IMR-90 (cell line): ENCODE measurements at regions not wholly inside any gene's neighbourhood (a gene's known extent, or its start where the extent isn't known, plus 50 kb on each side); places are given as distances from the start of the nearest gene placed in this dataset.

Experiments used
- ATAC-seq: fragments of 200-7000 bp; cut with Tn5 transposase; 2 replicates; pipeline ENCODE4 v1.9.1; 2020; ENCODE audit warnings: low read depth, mild to moderate bottlenecking, moderate library complexity
- BruUV-seq: library from RNA; stranded (reverse); fragments of 400-500 nt; replicated peaks from 2 replicates; lab custom pipeline; 2021; lab: Mats Ljungman, UMichigan
- CTCF ChIA-PET: fragments of 300-600 bp; formaldehyde crosslinking; extraction: SDS; loops from one replicate; lab custom pipeline; 2021; ENCODE audit warnings: antibody characterized with exemption; lab: Yijun Ruan, JAX
- POLR2A ChIA-PET: fragments of 300-600 bp; sonication (Branson Sonifier 250); formaldehyde crosslinking; loops from one replicate; lab custom pipeline; 2022; ENCODE audit warnings: antibody characterized with exemption; ENCODE audit not compliant: unreplicated experiment; lab: Charles Lee
- DNase-seq: peaks from one replicate; pipeline ENCODE4 v3.0.0; 2013
- H2AFZ ChIP-seq: replicated peaks from 2 replicates; pipeline ENCODE3; 2013; ENCODE audit warnings: low read length, mild to moderate bottlenecking; ENCODE audit not compliant: poor library complexity
- H2AK5ac ChIP-seq: 2 replicates; pipeline ENCODE4 v1.6.1; 2013; ENCODE audit warnings: low read depth, low read length, inconsistent platforms
- H2AK9ac ChIP-seq: replicated peaks from 2 replicates; pipeline ENCODE3; 2013; ENCODE audit warnings: mild to moderate bottlenecking, low read depth, low read length, moderate library complexity; ENCODE audit not compliant: poor library complexity
- H2BK120ac ChIP-seq: 2 replicates; pipeline ENCODE4 v1.6.1; 2013; ENCODE audit warnings: low read depth, low read length, inconsistent platforms
- H2BK15ac ChIP-seq: 3 replicates; pipeline ENCODE4 v1.6.1; 2013; ENCODE audit warnings: low read depth, low read length, inconsistent platforms
- H2BK20ac ChIP-seq: 2 replicates; pipeline ENCODE4 v1.6.1; 2013; ENCODE audit warnings: low read depth, mild to moderate bottlenecking, inconsistent platforms, low read length, moderate library complexity
- H2BK5ac ChIP-seq: 2 replicates; pipeline ENCODE4 v1.6.1; 2013; ENCODE audit warnings: mild to moderate bottlenecking, low read depth, low read length, inconsistent platforms; ENCODE audit not compliant: poor library complexity, severe bottlenecking
- H3K14ac ChIP-seq: replicated peaks from 2 replicates; pipeline ENCODE4 v1.6.1; 2013; ENCODE audit warnings: low read depth, low read length, inconsistent platforms
- H3K18ac ChIP-seq: 2 replicates; pipeline ENCODE4 v1.6.1; 2013; ENCODE audit warnings: low read depth, low read length, control low read depth
- H3K23ac ChIP-seq: 2 replicates; pipeline ENCODE4 v1.6.1; 2013; ENCODE audit warnings: low read depth, low read length, inconsistent platforms
- H3K27ac ChIP-seq: 2 replicates; pipeline ENCODE4 v1.5.1; 2013; ENCODE audit warnings: mild to moderate bottlenecking, control low read depth, low read length; ENCODE audit not compliant: insufficient read depth
- H3K27me3 ChIP-seq: 2 replicates; pipeline ENCODE4 v1.6.1; 2013; ENCODE audit warnings: low read length; ENCODE audit not compliant: control insufficient read depth, insufficient read depth
- H3K36me3 ChIP-seq: 2 replicates; pipeline ENCODE4 v1.6.1; 2013; ENCODE audit warnings: low read length, mixed read lengths; ENCODE audit not compliant: control insufficient read depth, insufficient read depth
- H3K4ac ChIP-seq: 2 replicates; pipeline ENCODE4 v1.6.1; 2013; ENCODE audit warnings: low read depth, low read length, inconsistent platforms
- H3K4me1 ChIP-seq: 2 replicates; pipeline ENCODE4 v1.6.1; 2013; ENCODE audit warnings: low read length, mixed read lengths; ENCODE audit not compliant: control insufficient read depth, insufficient read depth
- H3K4me2 ChIP-seq: 2 replicates; pipeline ENCODE4 v1.6.1; 2013; ENCODE audit warnings: low read depth, mild to moderate bottlenecking, control low read depth, low read length, moderate library complexity
- H3K4me3 ChIP-seq: 2 replicates; pipeline ENCODE4 v1.5.1; 2013; ENCODE audit warnings: low read depth, mild to moderate bottlenecking, control low read depth, low read length, moderate library complexity; ENCODE audit not compliant: insufficient read depth
- H3K56ac ChIP-seq: 2 replicates; pipeline ENCODE4 v1.6.1; 2013; ENCODE audit warnings: low read length, inconsistent platforms; ENCODE audit not compliant: insufficient read depth; ENCODE audit errors: extremely low read depth
- H3K79me1 ChIP-seq, 2 experiments: 2 replicates each; pipeline ENCODE4 v1.6.1; 2013; ENCODE audit warnings: low read length in 2 of 2, inconsistent platforms in 1 of 2, low read depth in 1 of 2
- H3K9ac ChIP-seq: 2 replicates; pipeline ENCODE4 v1.6.1; 2013; ENCODE audit warnings: low read depth, low read length, control low read depth
- H3K9me1 ChIP-seq: 2 replicates; pipeline ENCODE4 v1.6.1; 2013; ENCODE audit warnings: low read length, inconsistent platforms; ENCODE audit not compliant: insufficient read depth
- H3K9me3 ChIP-seq: 2 replicates; pipeline ENCODE4 v1.6.1; 2013; ENCODE audit warnings: low read length; ENCODE audit not compliant: control insufficient read depth, insufficient read depth
- H4K20me1 ChIP-seq: 2 replicates; pipeline ENCODE4 v1.6.1; 2013; ENCODE audit warnings: low read length, inconsistent platforms; ENCODE audit not compliant: insufficient read depth
- H4K5ac ChIP-seq: 2 replicates; pipeline ENCODE4 v1.6.1; 2013; ENCODE audit warnings: mild to moderate bottlenecking, low read depth, low read length, control low read depth
- H4K8ac ChIP-seq, 2 experiments: 2 replicates each; pipeline ENCODE4 v1.6.1; 2013; ENCODE audit warnings: low read depth in 2 of 2, low read length in 2 of 2, control low read depth in 1 of 2, inconsistent platforms in 1 of 2
- H4K91ac ChIP-seq: 2 replicates; pipeline ENCODE4 v1.6.1; 2013; ENCODE audit warnings: low read depth, low read length, inconsistent platforms; ENCODE audit not compliant: insufficient read depth
- BHLHE40 ChIP-seq: fragments of 150-350 bp; IDR thresholded peaks from 2 replicates; pipeline ENCODE4 v1.6.1; 2016; ENCODE audit warnings: mild to moderate bottlenecking, low read depth, low read length
- CEBPB ChIP-seq: IDR thresholded peaks from 2 replicates; pipeline ENCODE4 v1.6.1; 2012; ENCODE audit warnings: low read depth, low read length, improper control_type of control experiment
- CHD1 ChIP-seq: IDR thresholded peaks from 2 replicates; pipeline ENCODE4 v1.6.1; 2012; ENCODE audit warnings: low read depth, low read length, improper control_type of control experiment
- CTCF ChIP-seq: conservative IDR thresholded peaks from 2 replicates; pipeline ENCODE4 v1.5.1; 2012; ENCODE audit warnings: mild to moderate bottlenecking, low read depth, low read length, improper control_type of control experiment
- ELK1 ChIP-seq: fragments of 150-350 bp; IDR thresholded peaks from 2 replicates; pipeline ENCODE4 v1.6.1; 2016; ENCODE audit warnings: low read depth, mild to moderate bottlenecking, low read length, moderate library complexity, borderline replicate concordance
- FOS ChIP-seq: fragments of 150-350 bp; IDR thresholded peaks from 2 replicates; pipeline ENCODE4 v1.6.1; 2016; ENCODE audit warnings: low read depth, low read length
- MAFK ChIP-seq: IDR thresholded peaks from 2 replicates; pipeline ENCODE4 v1.6.1; 2012; ENCODE audit warnings: low read depth, low read length, improper control_type of control experiment
- MAZ ChIP-seq: IDR thresholded peaks from 2 replicates; pipeline ENCODE4 v1.6.1; 2012; ENCODE audit warnings: low read depth, mild to moderate bottlenecking, low read length, improper control_type of control experiment, moderate library complexity, borderline replicate concordance
- MXI1 ChIP-seq: IDR thresholded peaks from 2 replicates; pipeline ENCODE4 v1.6.1; 2012; ENCODE audit warnings: low read depth, mild to moderate bottlenecking, low read length, moderate library complexity, borderline replicate concordance
- NFE2L2 ChIP-seq: fragments of 150-350 bp; IDR thresholded peaks from 2 replicates; pipeline ENCODE4 v1.6.1; 2016; ENCODE audit warnings: low read depth, mild to moderate bottlenecking, low read length
- POLR2A ChIP-seq: IDR thresholded peaks from 2 replicates; pipeline ENCODE4 v1.6.1; 2012; ENCODE audit warnings: mild to moderate bottlenecking, low read depth, low read length
- RAD21 ChIP-seq: IDR thresholded peaks from 2 replicates; pipeline ENCODE4 v1.6.1; 2012; ENCODE audit warnings: low read length, improper control_type of control experiment
- RCOR1 ChIP-seq: IDR thresholded peaks from 2 replicates; pipeline ENCODE4 v1.6.1; 2012; ENCODE audit warnings: mild to moderate bottlenecking, low read length, improper control_type of control experiment; ENCODE audit not compliant: insufficient replicate concordance
- RFX5 ChIP-seq: IDR thresholded peaks from 2 replicates; pipeline ENCODE4 v1.8.0; 2012; ENCODE audit warnings: low read depth, mild to moderate bottlenecking, low read length, moderate library complexity
- SMC3 ChIP-seq: fragments of 150-350 bp; IDR thresholded peaks from 2 replicates; pipeline ENCODE4 v1.6.1; 2016; ENCODE audit warnings: low read depth, mild to moderate bottlenecking, antibody characterized with exemption, low read length, moderate library complexity
- USF2 ChIP-seq: fragments of 150-350 bp; IDR thresholded peaks from 2 replicates; pipeline ENCODE4 v1.6.1; 2017; ENCODE audit warnings: mild to moderate bottlenecking, antibody characterized with exemption, low read length, low read depth
- WGBS, 2 experiments: methylation state at CpG; one replicate each; pipeline versions ENCODE4 v1.1.5 to v1.1.7; 2013; ENCODE audit warnings: missing lambda C conversion rate in 2 of 2; ENCODE audit not compliant: insufficient read length in 1 of 2; ENCODE audit errors: extremely low coverage in 2 of 2; 5-methylcytosine and 5-hydroxymethylcytosine counted together
- dilution Hi-C: fragments of 300-500 bp; cut with HindIII; formaldehyde crosslinking; loops from one replicate; pipeline ENCODE4 v1.14.3; 2018; ENCODE audit warnings: low sequenced_read_pairs; ENCODE audit not compliant: unreplicated experiment
- in situ Hi-C: fragments of 300-500 bp; cut with MboI; formaldehyde crosslinking; loops from 3 replicates; pipeline ENCODE4 v1.14.3; 2019; ENCODE audit warnings: low sequenced_read_pairs, inconsistent platforms, mixed read lengths
- intact Hi-C: fragments of 100-400 bp; cut with micrococcal nuclease; formaldehyde crosslinking; loops from 2 replicates; pipeline ENCODE4 v1.10.0; 2022

- Histone ChIP-seq H3K79me1 (no peaks in the 10 kb centered on the region), H2AFZ (no peak overlapping the region)
- CTCF ChIA-PET = no interaction called here
Measured at GRCh38 chr9:96168882-96169281, 133.1 kb downstream of the HSD17B3 start.

More at GRCh38 chr9:96168882-96169281, 133.1 kb downstream of the HSD17B3 start:
- H2BK5ac ChIP-seq = no peak overlapping the region
- H4K91ac ChIP-seq = no peak overlapping the region
- H3K36me3 ChIP-seq = no peaks in the 10 kb centered on the region
- no peak overlapping the region for H3K4me2 ChIP-seq
- peaks cover 10% of the 10 kb centered on the region; the same call in 1 of the 2 replicates for H3K27me3 ChIP-seq
- H3K14ac ChIP-seq = no peak overlapping the region
- no peak overlapping the region for H3K56ac ChIP-seq
- no peak overlapping the region for H2BK15ac ChIP-seq
- no peak for ATAC-seq
- no peak overlapping the region for H4K8ac ChIP-seq
- dilution Hi-C loops = no loop called here
- no peak overlapping the region for H2BK120ac ChIP-seq
- no peak overlapping the region for H3K23ac ChIP-seq
- no peak overlapping the region for H3K4ac ChIP-seq
- no peak for DNase-seq
- H4K5ac ChIP-seq = no peak overlapping the region
- no peak for TF ChIP-seq NFE2L2
- no peak for TF ChIP-seq CTCF
- no peak for TF ChIP-seq BHLHE40
- no peak for TF ChIP-seq CEBPB
- no peak for TF ChIP-seq RCOR1
- TF ChIP-seq RAD21 = no peak
- TF ChIP-seq USF2 = no peak
- no peak for TF ChIP-seq RFX5
- no peak for TF ChIP-seq POLR2A
- no peak for TF ChIP-seq MXI1
- no peak for TF ChIP-seq FOS
- TF ChIP-seq MAZ = no peak
- no peak for TF ChIP-seq SMC3
- TF ChIP-seq ELK1 = no peak
- no peak for TF ChIP-seq MAFK
- no peak for TF ChIP-seq CHD1
- H2AK9ac ChIP-seq = no peak overlapping the region
- no peaks in the 10 kb centered on the region; the same call in 1 of the 2 replicates for H3K9me3 ChIP-seq
- no peaks in the 10 kb centered on the region; the same call in 1 of the 2 replicates for H3K4me1 ChIP-seq
- H3K4me3 ChIP-seq = no peak overlapping the region
- H2BK20ac ChIP-seq = no peak overlapping the region
- H2AK5ac ChIP-seq = no peak overlapping the region
- H3K9me1 ChIP-seq = no peaks in the 10 kb centered on the region
- 86% methylated on average over 7 of the region's 10 CpGs; no CpG with 5 or more reads in 1 of the 2 experiments for WGBS, 2 experiments
- no peak overlapping the region for H3K9ac ChIP-seq
- no TSS peak for BruUV-seq
- intact Hi-C loops = no loop called here
- H3K18ac ChIP-seq = no peak overlapping the region
- in situ Hi-C loops = no loop called here
- no peak overlapping the region for H3K27ac ChIP-seq
- no peaks in the 10 kb centered on the region for H4K20me1 ChIP-seq
- POLR2A ChIA-PET = no interaction called here
